Ovary (tissue), 3 donors: ENCODE measurements at regions not wholly inside any gene's neighbourhood (a gene's known extent, or its start where the extent isn't known, plus 50 kb on each side); places are given as distances from the start of the nearest gene placed in this dataset.

Experiments used
- CTCF ChIP-seq, 3 donors: fragments of 450-650 bp in 2 of 3; fragments of 200-600 bp in 1 of 3; IDR thresholded peaks; one replicate each; pipeline versions ENCODE4 v1.5.1 to v1.8.0; 2016 to 2022; ENCODE audit warnings: antibody characterized with exemption in 3 of 3, mild to moderate bottlenecking in 1 of 3
- POLR2A ChIP-seq: fragments of 450-650 bp; IDR thresholded peaks from one replicate; pipeline ENCODE4 v1.6.1; 2017; ENCODE audit warnings: antibody characterized with exemption, mild to moderate bottlenecking, moderate library complexity
- donor health status: DM: no; HTN: no; CAD: no.

GRCh38 chr4:115249808-115250207, 136.4 kb upstream of the NDST4 start:
- TF ChIP-seq CTCF (IDR thresholded peaks at IDR 0.05) (no peak), POLR2A (no peak)
